OCI-LY1 (cell line): ENCODE measurements at regions not wholly inside any gene's neighbourhood (a gene's known extent, or its start where the extent isn't known, plus 50 kb on each side); places are given as distances from the start of the nearest gene placed in this dataset.

ENCODE experiments used
- H2AFZ ChIP-seq: fragments of 200-600 bp; sonication (generic), shearing (Covaris generic); 2 replicates; pipeline ENCODE4 v1.6.0; 2014; ENCODE audit warnings: antibody characterized with exemption, mild to moderate bottlenecking, low read length
- H3F3A ChIP-seq: fragments of 200-600 bp; sonication (generic), shearing (Covaris generic); 2 replicates; pipeline ENCODE4 v1.6.0; 2014; ENCODE audit warnings: mild to moderate bottlenecking, antibody characterized with exemption, low read length, moderate library complexity; ENCODE audit not compliant: insufficient read depth
- H3K27ac ChIP-seq: fragments of 200-600 bp; sonication (generic); 2 replicates; pipeline ENCODE4 v1.5.1; 2014; ENCODE audit warnings: low read length, mixed run types, mild to moderate bottlenecking, low read depth; ENCODE audit not compliant: poor library complexity, severe bottlenecking
- H3K27me3 ChIP-seq: fragments of 200-600 bp; sonication (generic); 2 replicates; pipeline ENCODE4 v1.6.0; 2014; ENCODE audit warnings: antibody characterized with exemption, mild to moderate bottlenecking, low read length, moderate library complexity; ENCODE audit not compliant: insufficient read depth
- H3K36me3 ChIP-seq: fragments of 200-600 bp; sonication (generic); 2 replicates; pipeline ENCODE4 v1.6.1; 2014; ENCODE audit warnings: mild to moderate bottlenecking, antibody characterized with exemption, low read length, moderate library complexity, mixed read lengths; ENCODE audit not compliant: insufficient read depth
- H3K4me1 ChIP-seq: fragments of 200-600 bp; sonication (generic); 2 replicates; pipeline ENCODE4 v1.5.1; 2014; ENCODE audit warnings: mild to moderate bottlenecking, low read length, moderate library complexity; ENCODE audit not compliant: insufficient read depth, severe bottlenecking
- H3K4me2 ChIP-seq: fragments of 200-600 bp; sonication (generic), shearing (Covaris generic); 2 replicates; pipeline ENCODE4 v1.6.1; 2014; ENCODE audit warnings: low read length
- H3K4me3 ChIP-seq: fragments of 200-600 bp; sonication (generic); 2 replicates; pipeline ENCODE4 v1.5.1; 2014; ENCODE audit warnings: low read length, low read depth, mild to moderate bottlenecking, mixed read lengths; ENCODE audit not compliant: poor library complexity, severe bottlenecking
- H3K79me2 ChIP-seq: fragments of 200-600 bp; shearing (Covaris generic); 2 replicates; pipeline ENCODE4 v1.6.1; 2016; ENCODE audit warnings: mixed run types, low read length, mixed read lengths; ENCODE audit not compliant: insufficient read depth
- H3K9ac ChIP-seq: fragments of 200-600 bp; sonication (generic), shearing (Covaris generic); 2 replicates; pipeline ENCODE4 v1.6.1; 2014; ENCODE audit warnings: mild to moderate bottlenecking, low read length, mixed read lengths
- H3K9me2 ChIP-seq: fragments of 200-600 bp; sonication (generic), shearing (Covaris generic); 2 replicates; pipeline ENCODE4 v1.6.1; 2014; ENCODE audit warnings: low read depth, mild to moderate bottlenecking, low read length, mixed read lengths
- H3K9me3 ChIP-seq: fragments of 200-600 bp; shearing (Covaris generic); 2 replicates; pipeline ENCODE4 v1.6.1; 2014; ENCODE audit warnings: low read length, mixed read lengths
- H4K20me1 ChIP-seq: fragments of 200-600 bp; sonication (generic), shearing (Covaris generic); 2 replicates; pipeline ENCODE4 v1.6.0; 2016; ENCODE audit warnings: mild to moderate bottlenecking, low read length; ENCODE audit not compliant: insufficient read depth
- CTCF ChIP-seq: fragments of 200-600 bp; sonication (generic), shearing (Covaris generic); IDR thresholded peaks from 2 replicates; pipeline ENCODE4 v1.5.1; 2017; ENCODE audit warnings: mild to moderate bottlenecking, antibody characterized with exemption, low read length, moderate library complexity, mixed read lengths
- EZH2 ChIP-seq: fragments of 200-600 bp; sonication (generic), shearing (Covaris generic); IDR thresholded peaks from 2 replicates; pipeline ENCODE4 v1.8.0; 2017; ENCODE audit warnings: borderline replicate concordance, mixed run types, mild to moderate bottlenecking, antibody characterized with exemption, low read length, moderate library complexity, mixed read lengths

GRCh38 chr22:48976556-48977535 lies 850.8 kb downstream of the BRD1 start:
- H3F3A ChIP-seq = no peaks in the 10 kb centered on the region
- H2AFZ ChIP-seq = no peak overlapping the region
- no peaks in the 10 kb centered on the region for H3K36me3 ChIP-seq
- no peaks in the 10 kb centered on the region for H3K9me2 ChIP-seq
- no peaks in the 10 kb centered on the region for H3K4me1 ChIP-seq
- no peak overlapping the region for H3K4me3 ChIP-seq
- no peaks in the 10 kb centered on the region for H3K79me2 ChIP-seq
- no peaks in the 10 kb centered on the region for H4K20me1 ChIP-seq
- no peak overlapping the region for H3K9ac ChIP-seq
- H3K27ac ChIP-seq = no peak overlapping the region
- no peak overlapping the region for H3K4me2 ChIP-seq
- no peaks in the 10 kb centered on the region for H3K27me3 ChIP-seq
- TF ChIP-seq CTCF (no peak), EZH2 (no peak)
- no peaks in the 10 kb centered on the region for H3K9me3 ChIP-seq

- H3K79me2 ChIP-seq = no peaks in the 10 kb centered on the region
- no peak overlapping the region for H3K9ac ChIP-seq
- TF ChIP-seq CTCF (no peak), EZH2 (no peak)
- H3K4me2 ChIP-seq = no peak overlapping the region
- no peaks in the 10 kb centered on the region for H3K9me3 ChIP-seq
- H3K27me3 ChIP-seq = no peaks in the 10 kb centered on the region
- H3K27ac ChIP-seq = no peak overlapping the region
- no peak overlapping the region for H3K4me3 ChIP-seq
- no peak overlapping the region for H2AFZ ChIP-seq
- H3F3A ChIP-seq = no peaks in the 10 kb centered on the region
- H3K4me1 ChIP-seq = no peaks in the 10 kb centered on the region
- H3K36me3 ChIP-seq = no peaks in the 10 kb centered on the region
- H3K9me2 ChIP-seq = no peaks in the 10 kb centered on the region
- no peaks in the 10 kb centered on the region for H4K20me1 ChIP-seq
Measured at GRCh38 chr22:48975886-48976285, 851.8 kb downstream of the BRD1 start.

GRCh38 chr22:48975316-48975741 lies 852.3 kb downstream of the BRD1 start:
- Histone ChIP-seq H3K36me3 (no peaks in the 10 kb centered on the region), H3K9me3 (no peaks in the 10 kb centered on the region), H3F3A (no peaks in the 10 kb centered on the region), H2AFZ (no peak overlapping the region), H3K4me3 (no peak overlapping the region), H3K9me2 (no peaks in the 10 kb centered on the region), H3K27ac (no peak overlapping the region), H3K9ac (no peak overlapping the region), H3K27me3 (no peaks in the 10 kb centered on the region), H3K79me2 (no peaks in the 10 kb centered on the region), H4K20me1 (no peaks in the 10 kb centered on the region), H3K4me2 (no peak overlapping the region), H3K4me1 (no peaks in the 10 kb centered on the region)
- TF ChIP-seq EZH2 (no peak), CTCF (no peak)
